ENCODE measurements at regions not wholly inside any gene's neighbourhood (a gene's known extent, or its start where the extent isn't known, plus 50 kb on each side); places are given as distances from the start of the nearest gene placed in this dataset.
"Not testable (repeated sequence)": the region's sequence is repeated elsewhere in the genome, so short reads cannot be mapped to it uniquely, and the experiment has no call there.

GRCh38 chr6:27742833-27743573, 169.2 kb downstream of the OR2B2 start:
- H3K4me3 ChIP-seq (ENCODE audit: low read depth in 1 of 3, low read length in 3 of 3) = no peak overlapping the region
- H3K9ac ChIP-seq (ENCODE audit: low read depth in 1 of 2, low read length in 2 of 2) = no peak overlapping the region
- no peaks in the 10 kb centered on the region for H3K36me3 ChIP-seq (ENCODE audit: control insufficient read depth in 4 of 4, insufficient read depth in 3 of 4, low read depth in 1 of 4, low read length in 3 of 4)
- no peak overlapping the region for H3K27ac ChIP-seq (ENCODE audit: low read depth in 1 of 2, low read length in 2 of 2)
- peaks cover 0 to 5% (median 1%) of the 10 kb centered on the region in 4 donors for H3K27me3 ChIP-seq (ENCODE audit: control insufficient read depth in 4 of 4, insufficient read depth in 4 of 4, low read length in 3 of 4)
- H3K9me3 ChIP-seq (ENCODE audit: control insufficient read depth in 4 of 4, low read length in 3 of 4) = no peaks in the 10 kb centered on the region
- WGBS = 50% methylated on average over 10 of the region's 10 CpGs
- TF ChIP-seq RXRA (IDR thresholded peaks at IDR 0.05) (no peak), RAD21 (IDR thresholded peaks at IDR 0.05) (no peak), EGR1 (IDR thresholded peaks at IDR 0.05; ENCODE audit: low read depth in 2 of 2) (no peak)
- no peaks in the 10 kb centered on the region for H3K4me1 ChIP-seq (ENCODE audit: control insufficient read depth in 4 of 4, insufficient read depth in 4 of 4, low read length in 3 of 4)
- DNase-seq (ENCODE audit: low spot score) = no peak

GRCh38 chr6:27739902-27740301, 172.3 kb downstream of the OR2B2 start:
- H3K4me1 ChIP-seq (ENCODE audit: control insufficient read depth in 4 of 4, insufficient read depth in 4 of 4, low read length in 3 of 4); DNase-seq (ENCODE audit: low spot score); H3K9me3 ChIP-seq (ENCODE audit: control insufficient read depth in 4 of 4, low read length in 3 of 4); H3K27me3 ChIP-seq (ENCODE audit: control insufficient read depth in 4 of 4, insufficient read depth in 4 of 4, low read length in 3 of 4); H3K9ac ChIP-seq (ENCODE audit: low read depth in 1 of 2, low read length in 2 of 2); H3K4me3 ChIP-seq (ENCODE audit: low read depth in 1 of 3, low read length in 3 of 3); H3K36me3 ChIP-seq (ENCODE audit: control insufficient read depth in 4 of 4, insufficient read depth in 3 of 4, low read depth in 1 of 4, low read length in 3 of 4); H3K27ac ChIP-seq (ENCODE audit: low read depth in 1 of 2, low read length in 2 of 2): not testable (repeated sequence)
- 86% methylated on average over 8 of the region's 8 CpGs for WGBS

GRCh38 chr6:27736686-27737085, 175.5 kb downstream of the OR2B2 start:
- 85% methylated on average over 4 of the region's 4 CpGs for WGBS
- H3K4me3 ChIP-seq (ENCODE audit: low read depth in 1 of 3, low read length in 3 of 3) = no peak overlapping the region
- peaks cover 0 to 4% (median 0%) of the 10 kb centered on the region in 4 donors for H3K27me3 ChIP-seq (ENCODE audit: control insufficient read depth in 4 of 4, insufficient read depth in 4 of 4, low read length in 3 of 4)
- no peaks in the 10 kb centered on the region for H3K36me3 ChIP-seq (ENCODE audit: control insufficient read depth in 4 of 4, insufficient read depth in 3 of 4, low read depth in 1 of 4, low read length in 3 of 4)
- H3K4me1 ChIP-seq (ENCODE audit: control insufficient read depth in 4 of 4, insufficient read depth in 4 of 4, low read length in 3 of 4) = no peaks in the 10 kb centered on the region
- TF ChIP-seq YY1 (IDR thresholded peaks at IDR 0.05) (no peak), JUND (IDR thresholded peaks at IDR 0.05) (no peak), REST (IDR thresholded peaks at IDR 0.05) (no peak), ATF3 (IDR thresholded peaks at IDR 0.05) (no peak), MAX (IDR thresholded peaks at IDR 0.05) (no peak), FOXA2 (IDR thresholded peaks at IDR 0.05) (no peak), RAD21 (IDR thresholded peaks at IDR 0.05) (no peak), NR2F2 (IDR thresholded peaks at IDR 0.05) (no peak), EGR1 (IDR thresholded peaks at IDR 0.05; ENCODE audit: low read depth in 2 of 2) (no peak), GABPA (IDR thresholded peaks at IDR 0.05 in 1 of 2, conservative IDR thresholded peaks at IDR 0.05 in 1 of 2) (no peak), ZBTB33 (IDR thresholded peaks at IDR 0.05) (no peak), SP1 (IDR thresholded peaks at IDR 0.05) (no peak), CTCF (IDR thresholded peaks at IDR 0.05; ENCODE audit: low read depth, low read length, missing input control) (no peak), FOXA1 (IDR thresholded peaks at IDR 0.05) (no peak)
- H3K9ac ChIP-seq (ENCODE audit: low read depth in 1 of 2, low read length in 2 of 2) = no peak overlapping the region
- no peak for DNase-seq (ENCODE audit: low spot score)
- H3K9me3 ChIP-seq (ENCODE audit: control insufficient read depth in 4 of 4, low read length in 3 of 4) = peaks cover 0 to 1% (median 0%) of the 10 kb centered on the region in 4 donors
- no peak overlapping the region for H3K27ac ChIP-seq (ENCODE audit: low read depth in 1 of 2, low read length in 2 of 2)
